Neural progenitor cell (in vitro differentiated cells): ENCODE measurements at regions not wholly inside any gene's neighbourhood (a gene's known extent, or its start where the extent isn't known, plus 50 kb on each side); places are given as distances from the start of the nearest gene placed in this dataset.

Experiments used
- EZH2 ChIP-seq: fragments of 200-600 bp; sonication (generic); IDR thresholded peaks from 2 replicates; pipeline ENCODE4 v1.6.1; 2017; ENCODE audit warnings: antibody characterized with exemption, mild to moderate bottlenecking, moderate library complexity
- EZH2phosphoT487 ChIP-seq: fragments of 200-600 bp; sonication (generic); IDR thresholded peaks from 2 replicates; pipeline ENCODE4 v1.6.1; 2017; ENCODE audit warnings: antibody characterized with exemption
- TF ChIP-seq, protein P1 (sequence below): fragments of 200-600 bp; sonication (generic); IDR thresholded peaks from 2 replicates; pipeline ENCODE4 v1.5.1; 2017; ENCODE audit warnings: antibody characterized with exemption, mild to moderate bottlenecking

- TF ChIP-seq, protein P1, sequence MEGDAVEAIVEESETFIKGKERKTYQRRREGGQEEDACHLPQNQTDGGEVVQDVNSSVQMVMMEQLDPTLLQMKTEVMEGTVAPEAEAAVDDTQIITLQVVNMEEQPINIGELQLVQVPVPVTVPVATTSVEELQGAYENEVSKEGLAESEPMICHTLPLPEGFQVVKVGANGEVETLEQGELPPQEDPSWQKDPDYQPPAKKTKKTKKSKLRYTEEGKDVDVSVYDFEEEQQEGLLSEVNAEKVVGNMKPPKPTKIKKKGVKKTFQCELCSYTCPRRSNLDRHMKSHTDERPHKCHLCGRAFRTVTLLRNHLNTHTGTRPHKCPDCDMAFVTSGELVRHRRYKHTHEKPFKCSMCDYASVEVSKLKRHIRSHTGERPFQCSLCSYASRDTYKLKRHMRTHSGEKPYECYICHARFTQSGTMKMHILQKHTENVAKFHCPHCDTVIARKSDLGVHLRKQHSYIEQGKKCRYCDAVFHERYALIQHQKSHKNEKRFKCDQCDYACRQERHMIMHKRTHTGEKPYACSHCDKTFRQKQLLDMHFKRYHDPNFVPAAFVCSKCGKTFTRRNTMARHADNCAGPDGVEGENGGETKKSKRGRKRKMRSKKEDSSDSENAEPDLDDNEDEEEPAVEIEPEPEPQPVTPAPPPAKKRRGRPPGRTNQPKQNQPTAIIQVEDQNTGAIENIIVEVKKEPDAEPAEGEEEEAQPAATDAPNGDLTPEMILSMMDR: no peak
- TF ChIP-seq EZH2phosphoT487 (no peak), EZH2 (no peak)
Measured at GRCh38 chr5:101455851-101456250, 552.8 kb upstream of the ST8SIA4 start.
